GM23338 (cell line): ENCODE measurements at regions not wholly inside any gene's neighbourhood (a gene's known extent, or its start where the extent isn't known, plus 50 kb on each side); places are given as distances from the start of the nearest gene placed in this dataset.

Source experiments
- ATAC-seq: fragments of 200-7000 bp; cut with Tn5 transposase; 3 replicates; pipeline ENCODE4 v1.9.1; 2020
- DNase-seq: peaks from one replicate; pipeline ENCODE4 v3.0.0-alpha.2; 2015; ENCODE audit warnings: low spot score
- H2AFZ ChIP-seq: fragments of 200-600 bp; sonication (generic); 2 replicates; pipeline ENCODE4 v1.8.0; 2016; ENCODE audit warnings: antibody characterized with exemption, mild to moderate bottlenecking, moderate library complexity
- H3F3A ChIP-seq: fragments of 200-600 bp; sonication (generic); replicated peaks from 2 replicates; pipeline ENCODE4 v1.8.0; 2017; ENCODE audit warnings: antibody characterized with exemption, mixed run types, low read depth
- H3K27ac ChIP-seq: fragments of 200-600 bp; sonication (generic); 2 replicates; pipeline ENCODE4 v1.6.1; 2016; ENCODE audit warnings: low read depth
- H3K27me3 ChIP-seq: fragments of 200-600 bp; sonication (generic); 2 replicates; pipeline ENCODE4 v1.8.0; 2016; ENCODE audit warnings: mild to moderate bottlenecking, mixed run types, moderate library complexity; ENCODE audit not compliant: insufficient read depth
- H3K36me3 ChIP-seq: fragments of 200-600 bp; sonication (generic); 2 replicates; pipeline ENCODE4 v1.8.0; 2016; ENCODE audit warnings: mild to moderate bottlenecking; ENCODE audit not compliant: insufficient read depth
- H3K4me1 ChIP-seq: fragments of 200-600 bp; sonication (generic); 2 replicates; pipeline ENCODE4 v1.8.0; 2016; ENCODE audit warnings: mild to moderate bottlenecking, moderate library complexity; ENCODE audit not compliant: insufficient read depth
- H3K4me2 ChIP-seq: fragments of 200-600 bp; sonication (generic); 2 replicates; pipeline ENCODE4 v1.7.1; 2017; ENCODE audit warnings: mixed run types
- H3K4me3 ChIP-seq: fragments of 200-600 bp; sonication (generic); 2 replicates; pipeline ENCODE4 v1.6.1; 2016; ENCODE audit warnings: mixed run types
- H3K79me2 ChIP-seq: fragments of 200-600 bp; sonication (generic); replicated peaks from 2 replicates; pipeline ENCODE4 v1.8.0; 2017; ENCODE audit warnings: mild to moderate bottlenecking; ENCODE audit not compliant: insufficient read depth
- H3K9me2 ChIP-seq: fragments of 200-600 bp; sonication (generic); 2 replicates; pipeline ENCODE4 v1.8.0; 2017; ENCODE audit not compliant: insufficient read depth
- H4K20me1 ChIP-seq: fragments of 200-600 bp; sonication (generic); replicated peaks from 2 replicates; pipeline ENCODE4 v1.8.0; 2017; ENCODE audit warnings: mild to moderate bottlenecking; ENCODE audit not compliant: insufficient read depth
- H3K27ac Mint-ChIP-seq: 2 replicates; pipeline ENCODE4 v1.8.0; 2020; ENCODE audit warnings: inconsistent platforms, mild to moderate bottlenecking, moderate library complexity, mixed read lengths
- H3K27me3 Mint-ChIP-seq: 3 replicates; pipeline ENCODE4 v1.8.0; 2022; ENCODE audit warnings: low read depth, mild to moderate bottlenecking, moderate library complexity, mixed read lengths, inconsistent platforms; ENCODE audit not compliant: insufficient read depth, poor library complexity
- H3K36me3 Mint-ChIP-seq: 3 replicates; pipeline ENCODE4 v1.8.0; 2021; ENCODE audit warnings: low read depth, mild to moderate bottlenecking, inconsistent platforms, moderate library complexity, mixed read lengths
- H3K4me1 Mint-ChIP-seq: 3 replicates; pipeline ENCODE4 v1.8.0; 2020; ENCODE audit warnings: mild to moderate bottlenecking, inconsistent platforms, mixed read lengths
- H3K4me3 Mint-ChIP-seq: 3 replicates; pipeline ENCODE4 v1.8.0; 2021; ENCODE audit warnings: moderate library complexity, mild to moderate bottlenecking, inconsistent platforms, mixed read lengths
- H3K9me3 Mint-ChIP-seq: 3 replicates; pipeline ENCODE4 v1.8.0; 2020; ENCODE audit warnings: moderate library complexity, mild to moderate bottlenecking, inconsistent platforms, mixed read lengths
- CREB1 ChIP-seq: fragments of 250-450 bp; sonication (Bioruptor Pico); IDR thresholded peaks from 2 replicates; pipeline ENCODE4 v1.5.0; 2020; ENCODE audit warnings: low read depth, mild to moderate bottlenecking, moderate library complexity
- ETS1 ChIP-seq: IDR thresholded peaks from 2 replicates; pipeline ENCODE4 v1.6.1; 2016; ENCODE audit warnings: antibody characterized with exemption
- EZH2 ChIP-seq: fragments of 200-600 bp; sonication (generic); IDR thresholded peaks from one replicate; pipeline ENCODE4 v1.8.0; 2017; ENCODE audit warnings: antibody characterized with exemption, mild to moderate bottlenecking, low read depth; ENCODE audit not compliant: unreplicated experiment
- EZH2phosphoT487 ChIP-seq: fragments of 200-600 bp; sonication (generic); IDR thresholded peaks from one replicate; pipeline ENCODE4 v1.8.1; 2018; ENCODE audit warnings: antibody characterized with exemption; ENCODE audit not compliant: unreplicated experiment
- JUNB ChIP-seq: IDR thresholded peaks from one replicate; pipeline ENCODE4 v1.6.1; 2016; ENCODE audit warnings: antibody characterized with exemption; ENCODE audit not compliant: unreplicated experiment
- NANOG ChIP-seq: IDR thresholded peaks from 2 replicates; pipeline ENCODE4 v1.6.1; 2016; ENCODE audit warnings: antibody characterized with exemption, borderline replicate concordance
- POLR2AphosphoS5 ChIP-seq: IDR thresholded peaks from 2 replicates; pipeline ENCODE4 v1.6.1; 2016; ENCODE audit warnings: antibody characterized with exemption, low read depth
- REST ChIP-seq: IDR thresholded peaks from one replicate; pipeline ENCODE4 v1.6.1; 2018; ENCODE audit warnings: antibody characterized with exemption; ENCODE audit not compliant: unreplicated experiment
- STAT1 ChIP-seq: IDR thresholded peaks from one replicate; pipeline ENCODE4 v1.6.1; 2016; ENCODE audit warnings: antibody characterized with exemption; ENCODE audit not compliant: unreplicated experiment
- ZNF114 ChIP-seq: fragments of 250-450 bp; sonication (Bioruptor Pico); IDR thresholded peaks from 2 replicates; pipeline ENCODE4 v1.5.0; 2020; ENCODE audit warnings: mild to moderate bottlenecking, moderate library complexity
- ZNF331 ChIP-seq: fragments of 250-450 bp; sonication (Bioruptor Pico); IDR thresholded peaks from 2 replicates; pipeline ENCODE4 v1.5.0; 2020; ENCODE audit warnings: low read depth, mild to moderate bottlenecking, moderate library complexity
- ZNF462 ChIP-seq: fragments of 250-450 bp; sonication (Bioruptor Pico); IDR thresholded peaks from 2 replicates; pipeline ENCODE4 v1.5.0; 2020; ENCODE audit warnings: mild to moderate bottlenecking, moderate library complexity

GRCh38 chr15:97890307-97890706 is 70.2 kb upstream of the ARRDC4 start:
- no peaks in the 10 kb centered on the region for H3K36me3 ChIP-seq
- no peaks in the 10 kb centered on the region for H3K9me3 Mint-ChIP-seq

More at GRCh38 chr15:97890307-97890706, 70.2 kb upstream of the ARRDC4 start:
- Histone ChIP-seq H3K9me2 (no peaks in the 10 kb centered on the region), H3K27ac (no peak overlapping the region), H3K27me3 (no peaks in the 10 kb centered on the region), H3F3A (no peaks in the 10 kb centered on the region), H3K4me3 (no peak overlapping the region), H2AFZ (no peak overlapping the region), H3K4me2 (no peak overlapping the region), H3K79me2 (no peaks in the 10 kb centered on the region), H3K4me1 (no peaks in the 10 kb centered on the region), H4K20me1 (no peaks in the 10 kb centered on the region)
- H3K4me3 Mint-ChIP-seq, result no peak overlapping the region
- DNase-seq (no peak), ATAC-seq (no peak)
- no peaks in the 10 kb centered on the region for H3K36me3 Mint-ChIP-seq
- no peak for TF ChIP-seq EZH2
- TF ChIP-seq ZNF114 (CRISPR knock-in tag), result no peak
- TF ChIP-seq ZNF331 (CRISPR knock-in tag), result no peak
- TF ChIP-seq EZH2phosphoT487, result no peak
- no peak for TF ChIP-seq REST
- no peak for TF ChIP-seq CREB1 (CRISPR knock-in tag)
- no peak for TF ChIP-seq NANOG
- TF ChIP-seq POLR2AphosphoS5, result no peak
- no peak for TF ChIP-seq STAT1
- TF ChIP-seq ETS1, result no peak
- no peak for TF ChIP-seq JUNB
- no peak for TF ChIP-seq ZNF462 (CRISPR knock-in tag)
- H3K4me1 Mint-ChIP-seq, result no peaks in the 10 kb centered on the region
- H3K27ac Mint-ChIP-seq, result no peak overlapping the region
- peaks cover 1% of the 10 kb centered on the region for H3K27me3 Mint-ChIP-seq
